T1000 (cell line): ENCODE measurements at regions not wholly inside any gene's neighbourhood (a gene's known extent, or its start where the extent isn't known, plus 50 kb on each side); places are given as distances from the start of the nearest gene placed in this dataset.
"Not testable (repeated sequence)": the region's sequence is repeated elsewhere in the genome, so short reads cannot be mapped to it uniquely, and the experiment has no call there.

ENCODE experiments used
- DNase-seq: peaks from one replicate; lab custom pipeline; 2025; ENCODE audit warnings: mixed read lengths; lab: John Stamatoyannopoulos, UW

DNA sequence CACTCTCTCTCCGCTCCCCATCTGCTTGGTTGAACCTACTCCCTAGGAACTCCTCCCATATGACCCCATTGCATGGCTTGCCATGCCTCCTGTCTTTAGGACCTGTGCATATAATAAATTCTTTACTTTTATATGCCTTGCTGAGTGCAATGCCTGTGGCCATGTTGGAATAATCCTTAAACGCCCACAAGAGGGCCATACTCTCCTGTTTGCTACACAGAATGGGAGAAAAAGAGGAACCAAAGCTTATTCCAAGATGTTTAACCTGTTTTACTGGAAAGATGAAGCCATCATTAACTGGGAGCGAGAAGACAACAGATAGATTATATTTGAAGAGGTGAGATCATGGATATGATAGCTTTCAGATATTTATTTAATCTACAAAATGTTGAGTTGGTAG, 1097.8 kb downstream of the NAALADL2 start:
- no peak for DNase-seq

DNA sequence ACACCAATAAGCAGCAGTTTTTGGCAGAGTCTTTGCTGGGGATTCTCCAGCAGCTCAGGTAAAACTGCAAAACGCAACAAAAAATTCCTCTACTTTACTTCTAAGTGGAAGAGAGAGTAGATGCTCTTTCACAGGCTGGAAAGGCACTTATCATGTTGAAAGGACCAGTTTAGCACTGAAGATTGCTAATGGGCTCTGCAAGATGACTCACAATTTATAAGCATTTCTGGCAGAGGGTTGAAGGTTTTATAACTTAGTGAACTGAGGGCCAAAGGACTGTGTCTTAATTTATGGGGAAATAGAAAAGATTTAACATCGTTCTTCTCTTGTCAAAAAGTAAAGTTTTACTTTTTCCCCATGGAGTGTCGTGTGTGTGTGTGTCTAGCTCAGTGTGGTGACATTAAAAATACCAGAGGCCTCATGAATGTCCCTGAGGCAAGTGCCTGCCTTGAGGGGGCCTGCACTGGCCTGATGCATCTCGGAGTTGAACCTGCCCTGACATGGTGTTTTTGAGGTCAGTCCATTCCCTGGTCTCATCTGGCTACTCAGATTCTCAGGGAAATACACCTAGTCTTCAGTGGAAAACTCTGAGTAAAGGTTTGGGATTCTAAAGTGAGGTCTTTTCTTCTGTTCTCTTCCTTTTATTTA, 1092.0 kb downstream of the NAALADL2 start:
- no peak for DNase-seq

- DNase-seq, result no peak
These were observed 1088.9 kb downstream of the NAALADL2 start for GRCh38 chr3:175948041-175948440.

- DNase-seq, result no peak
These were observed 1082.2 kb downstream of the NAALADL2 start for GRCh38 chr3:175941352-175941751.

DNA sequence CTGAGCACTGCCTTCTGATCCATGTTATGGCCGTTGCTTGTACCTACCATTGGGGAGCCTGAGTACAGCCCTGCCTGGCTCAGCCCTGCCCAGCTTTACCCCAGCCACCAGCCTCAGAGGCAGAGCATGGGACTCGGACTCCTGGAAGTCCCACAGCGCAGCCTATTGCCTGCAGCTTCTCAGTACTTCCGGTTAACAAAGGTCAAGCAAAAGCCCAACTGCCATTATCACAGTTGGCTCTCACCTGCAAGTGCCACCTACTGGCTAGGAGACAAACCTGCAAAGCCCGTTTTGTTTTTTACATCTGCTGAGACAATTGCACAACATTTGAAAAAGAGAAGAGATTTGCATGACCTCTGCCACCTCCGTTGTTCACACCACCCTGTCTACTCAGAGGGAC, 1081.7 kb downstream of the NAALADL2 start:
- DNase-seq, result no peak

GRCh38 chr3:175940243-175940642, 1081.1 kb downstream of the NAALADL2 start:
- DNase-seq, result peak; percentile 36

DNA sequence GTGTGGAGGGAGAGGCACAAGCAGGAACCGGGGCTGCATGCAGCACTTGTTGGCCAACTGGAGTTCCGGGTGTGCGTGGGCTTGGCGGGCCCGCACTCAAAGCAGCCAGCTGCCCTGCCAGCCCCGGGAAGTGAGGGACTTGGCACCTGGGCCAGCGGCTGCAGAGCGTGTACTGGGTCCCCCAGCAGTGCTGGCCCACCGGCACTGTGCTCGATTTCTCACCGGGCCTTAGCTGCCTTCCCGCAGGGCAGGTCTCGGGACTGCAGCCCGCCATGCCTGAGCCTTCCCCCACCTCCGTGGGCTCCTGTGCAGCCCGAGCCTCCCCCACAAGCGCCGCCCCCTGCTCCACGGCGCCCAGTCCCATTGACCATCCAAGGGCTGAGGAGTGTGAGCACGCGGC, 1078.2 kb downstream of the NAALADL2 start:
- DNase-seq, result not testable (repeated sequence)

DNA sequence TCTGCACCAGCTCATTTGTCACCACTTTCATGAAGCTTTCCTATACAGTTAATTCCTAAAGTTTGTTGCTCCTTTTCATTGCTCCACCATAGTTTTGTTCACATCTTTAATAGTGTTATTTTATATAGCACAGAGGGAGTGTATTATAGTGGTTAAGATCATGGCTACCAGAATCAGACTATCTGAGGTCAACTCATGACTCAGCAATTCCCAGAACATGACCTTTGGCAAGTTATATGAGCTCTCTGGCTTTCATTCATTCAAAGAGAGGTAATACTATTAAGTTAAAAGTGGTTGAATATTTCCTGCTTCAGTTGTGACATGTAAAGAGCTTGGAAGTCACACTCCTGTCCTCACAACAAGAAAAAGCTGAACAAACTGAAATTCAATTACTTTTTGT, 1073.5 kb downstream of the NAALADL2 start:
- no peak for DNase-seq

GRCh38 chr3:175919133-175919532, 1060.0 kb downstream of the NAALADL2 start:
- DNase-seq, result no peak

DNA sequence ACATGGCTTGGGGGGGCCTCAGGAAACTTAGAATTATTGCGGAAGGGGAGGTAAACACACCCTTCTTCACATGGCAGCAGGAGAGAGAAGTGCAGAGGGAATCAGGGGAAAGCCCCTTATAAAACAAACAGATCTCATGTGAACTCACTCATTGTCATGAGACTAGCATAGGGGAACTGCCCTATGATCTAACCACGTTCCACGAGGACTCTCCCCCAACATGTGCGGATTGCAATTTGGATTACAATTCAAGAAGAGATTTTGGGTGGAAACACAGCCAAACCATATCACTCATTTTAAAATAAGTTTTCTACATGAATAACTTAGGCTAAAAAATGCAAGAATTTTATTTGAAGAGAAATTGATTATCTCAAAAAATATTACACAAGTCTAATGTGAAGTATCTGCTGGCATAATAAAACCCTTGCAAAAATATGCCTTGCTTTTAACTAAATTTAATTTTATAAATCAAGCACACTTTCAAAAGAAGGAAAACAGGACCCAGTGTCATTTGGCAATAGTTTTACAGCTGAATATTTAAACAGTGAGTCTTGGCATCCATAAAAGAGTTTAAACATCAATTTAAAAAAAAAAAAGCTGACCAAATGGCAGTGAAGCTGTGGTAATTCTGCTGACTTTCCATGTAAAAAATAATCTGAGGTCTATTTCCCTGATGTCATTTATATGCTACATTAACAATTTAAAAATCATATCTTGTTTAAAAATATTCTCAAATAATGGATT, 1057.2 kb downstream of the NAALADL2 start:
- no peak for DNase-seq

DNA sequence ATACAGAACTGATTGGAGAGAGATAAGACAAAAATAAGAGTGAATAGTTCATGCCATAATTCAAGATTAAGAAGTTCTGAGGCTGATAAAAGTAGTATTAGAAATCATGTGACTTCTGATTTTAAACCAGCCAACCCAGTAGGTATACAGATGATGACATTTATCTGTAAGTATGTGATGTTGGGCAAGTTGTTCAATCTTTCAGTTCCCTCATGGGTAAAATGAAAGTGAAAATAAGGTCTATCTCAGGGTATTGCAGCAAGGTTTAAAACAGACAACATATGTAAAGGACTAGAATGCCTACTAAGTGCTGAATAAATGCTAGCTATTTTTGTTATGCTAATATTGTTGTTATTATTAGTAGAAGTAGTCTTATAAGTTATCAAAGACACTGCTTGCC, 1055.7 kb downstream of the NAALADL2 start:
- DNase-seq, result no peak

DNA sequence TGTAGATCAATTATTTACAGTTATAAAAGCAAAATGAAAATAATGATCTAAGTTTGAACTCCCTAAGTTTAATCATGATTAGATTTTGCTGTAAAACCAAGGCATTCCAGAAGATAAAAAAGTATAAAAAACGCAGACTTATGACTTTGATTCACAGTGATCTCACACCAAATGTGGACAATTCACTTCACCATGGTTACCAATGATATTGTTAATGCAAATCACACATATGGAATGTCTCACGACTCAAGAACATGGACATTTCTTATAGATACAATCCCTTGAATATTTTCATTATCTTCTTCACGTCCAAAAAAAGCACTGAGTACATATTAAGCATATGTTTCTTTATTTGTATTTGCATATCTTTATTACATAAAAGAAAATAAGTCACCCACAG, 1054.2 kb downstream of the NAALADL2 start:
- no peak for DNase-seq

- DNase-seq, result no peak
These were observed 1052.8 kb downstream of the NAALADL2 start for GRCh38 chr3:175911937-175912336.

GRCh38 chr3:175902226-175902625, 1043.1 kb downstream of the NAALADL2 start:
- no peak for DNase-seq

GRCh38 chr3:175898194-175898593, 1039.1 kb downstream of the NAALADL2 start:
- DNase-seq, result no peak

- DNase-seq, result no peak
These were observed 1037.5 kb downstream of the NAALADL2 start for GRCh38 chr3:175896655-175897054.

DNA sequence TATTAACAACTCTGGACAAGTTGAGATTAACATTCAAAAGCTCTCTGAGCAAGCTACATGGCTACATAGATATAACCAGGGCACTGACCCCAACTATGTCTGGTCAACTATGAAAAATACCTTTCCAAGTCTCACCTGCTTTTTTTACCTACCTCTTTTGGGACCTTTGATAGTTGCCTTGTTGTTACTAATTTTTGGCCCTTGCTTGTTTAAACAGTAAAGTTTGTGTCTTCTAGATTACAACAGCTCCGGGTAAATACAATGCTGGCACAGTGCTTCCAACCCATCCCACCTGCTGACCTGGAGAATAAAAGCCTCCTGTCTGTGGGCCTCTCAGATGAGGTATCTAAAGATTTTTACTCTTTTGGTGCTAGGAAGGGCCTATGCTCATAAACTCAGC, 1036.6 kb downstream of the NAALADL2 start:
- no peak for DNase-seq

GRCh38 chr3:175893566-175893965, 1034.4 kb downstream of the NAALADL2 start:
- no peak for DNase-seq

DNA sequence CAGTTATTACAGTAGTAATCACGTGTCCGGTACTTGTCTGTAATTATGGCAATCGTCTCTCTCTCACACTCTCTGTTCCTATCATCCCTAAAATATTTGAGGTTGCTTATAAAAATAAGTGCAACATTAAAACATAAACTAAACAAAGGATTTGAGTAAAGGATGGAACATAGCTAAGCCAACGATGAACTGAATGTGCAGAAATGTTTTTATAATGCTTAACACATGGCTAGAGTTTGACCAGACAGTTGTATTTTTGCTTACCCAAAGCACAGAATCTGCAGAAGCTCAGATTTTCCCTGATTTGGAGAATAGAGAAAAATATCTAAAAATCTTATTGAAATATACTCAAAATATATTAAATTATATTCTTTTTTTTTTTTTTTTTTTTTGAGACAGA, 1030.9 kb downstream of the NAALADL2 start:
- no peak for DNase-seq

- no peak for DNase-seq
These were observed 1026.2 kb downstream of the NAALADL2 start for GRCh38 chr3:175885231-175885766.

GRCh38 chr3:175879417-175879816, 1020.3 kb downstream of the NAALADL2 start:
- no peak for DNase-seq

DNA sequence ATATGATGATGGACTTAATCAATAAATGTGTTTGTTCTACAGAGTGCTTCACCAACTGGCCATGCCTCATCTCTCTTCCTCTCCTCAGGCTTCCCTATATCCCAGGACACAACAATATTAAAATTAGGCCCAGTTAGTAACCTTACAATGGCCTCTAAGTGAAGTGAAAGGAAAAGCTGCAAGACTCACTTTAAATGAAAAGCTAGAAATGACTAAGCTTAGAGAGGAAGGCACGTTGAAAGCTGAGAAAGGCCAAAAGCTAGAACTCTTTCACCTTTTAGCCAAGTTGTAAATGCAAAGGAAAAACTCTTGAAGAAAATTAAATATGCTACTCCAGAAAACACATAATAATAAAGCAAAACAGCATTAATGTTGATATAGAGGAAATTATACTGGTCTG, 1010.3 kb downstream of the NAALADL2 start:
- no peak for DNase-seq

- no peak for DNase-seq
These were observed 1009.5 kb downstream of the NAALADL2 start for GRCh38 chr3:175868626-175869025.

DNA sequence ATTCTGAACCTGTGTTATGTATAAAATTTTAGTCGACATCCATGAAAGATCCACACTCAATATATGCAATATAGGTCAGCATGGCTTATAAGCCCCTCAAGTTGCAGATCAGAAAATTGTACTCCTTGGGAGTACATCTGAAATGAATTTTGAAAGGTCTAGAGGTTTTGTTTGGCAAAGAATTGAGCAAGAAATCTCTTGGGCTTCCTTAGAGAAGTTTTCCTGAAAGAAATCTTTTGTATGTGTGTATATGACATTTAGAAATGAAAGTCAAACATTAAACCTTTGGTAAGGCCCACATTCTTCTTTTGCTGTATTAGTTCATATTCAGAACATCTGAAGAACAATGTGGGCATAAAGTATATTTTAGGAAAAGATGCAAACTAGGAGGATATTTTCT, 1006.6 kb downstream of the NAALADL2 start:
- no peak for DNase-seq
